ENCODE measurements at regions not wholly inside any gene's neighbourhood (a gene's known extent, or its start where the extent isn't known, plus 50 kb on each side); places are given as distances from the start of the nearest gene placed in this dataset.

DNA sequence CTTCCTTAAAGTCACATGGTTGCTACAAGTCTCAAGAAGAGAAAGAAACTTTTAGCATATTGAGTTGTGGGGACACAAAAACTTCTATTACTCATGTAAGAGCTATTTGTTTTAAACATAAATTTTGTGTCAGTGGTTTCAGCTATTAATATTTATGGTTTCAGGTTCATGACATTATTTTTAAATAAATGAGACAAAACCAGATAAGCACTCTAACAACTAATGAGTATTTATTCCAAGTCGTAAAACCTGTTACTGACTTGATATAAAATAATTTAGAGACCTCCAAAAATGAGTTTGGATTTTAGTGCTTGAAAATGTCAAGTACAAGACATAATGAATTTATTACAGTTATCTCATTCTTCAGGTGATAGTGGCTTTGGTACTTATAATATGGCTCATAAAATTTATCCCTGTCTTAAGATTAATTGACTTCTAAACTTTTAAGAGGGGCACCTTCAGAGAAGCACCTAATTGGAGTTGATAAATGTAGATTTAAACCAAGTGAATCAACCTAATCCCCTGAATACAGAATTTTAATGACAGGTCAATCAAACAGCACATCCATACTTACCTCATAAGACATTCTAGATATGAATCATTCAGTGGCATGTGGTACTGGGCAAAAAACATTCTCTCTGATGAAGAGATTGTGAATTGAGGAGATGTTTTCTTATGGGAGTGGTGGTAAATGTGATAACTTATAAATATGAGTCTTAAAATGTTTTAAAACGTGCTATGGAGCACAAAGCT lies 167.7 kb upstream of the PTGFR start:
- no peak; the same call in 2 of the 3 replicates for ATAC-seq

DNA sequence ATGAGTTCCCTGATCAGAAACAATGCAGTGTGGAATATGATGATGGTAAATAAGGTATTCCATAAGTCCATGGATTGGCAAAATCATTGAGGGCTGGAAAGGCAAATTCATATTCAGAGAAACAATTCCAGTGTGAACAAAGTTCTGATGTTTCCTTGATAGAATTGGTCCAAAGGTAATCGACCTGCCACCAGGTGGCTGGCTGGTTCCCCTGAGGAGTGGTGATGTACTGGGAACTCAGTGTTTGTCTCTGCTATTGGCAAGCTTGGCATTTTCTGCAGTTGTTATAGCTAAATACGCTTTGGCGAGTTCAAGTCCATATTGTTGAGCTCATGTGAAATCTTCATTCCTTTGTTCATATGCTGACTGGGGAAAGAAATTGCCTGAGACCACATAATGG lies 165.5 kb upstream of the PTGFR start:
- TF ChIP-seq ZC3H10 (CRISPR knock-in tag; IDR thresholded peaks at IDR 0.05) (no peak), TCF4 (CRISPR knock-in tag; IDR thresholded peaks at IDR 0.05; ENCODE audit: borderline replicate concordance) (no peak)
- no peak for ATAC-seq

More for the DNA sequence above, 167.7 kb upstream of the PTGFR start:
- TF ChIP-seq ISL1 (CRISPR knock-in tag; IDR thresholded peaks at IDR 0.05) (peak; percentile 58; the same call in 1 of the 2 replicates), ZNF70 (CRISPR knock-in tag; IDR thresholded peaks at IDR 0.05) (no peak)

GRCh38 chr1:78329475-78329874 lies 161.3 kb upstream of the PTGFR start:
- TF ChIP-seq, protein P1, sequence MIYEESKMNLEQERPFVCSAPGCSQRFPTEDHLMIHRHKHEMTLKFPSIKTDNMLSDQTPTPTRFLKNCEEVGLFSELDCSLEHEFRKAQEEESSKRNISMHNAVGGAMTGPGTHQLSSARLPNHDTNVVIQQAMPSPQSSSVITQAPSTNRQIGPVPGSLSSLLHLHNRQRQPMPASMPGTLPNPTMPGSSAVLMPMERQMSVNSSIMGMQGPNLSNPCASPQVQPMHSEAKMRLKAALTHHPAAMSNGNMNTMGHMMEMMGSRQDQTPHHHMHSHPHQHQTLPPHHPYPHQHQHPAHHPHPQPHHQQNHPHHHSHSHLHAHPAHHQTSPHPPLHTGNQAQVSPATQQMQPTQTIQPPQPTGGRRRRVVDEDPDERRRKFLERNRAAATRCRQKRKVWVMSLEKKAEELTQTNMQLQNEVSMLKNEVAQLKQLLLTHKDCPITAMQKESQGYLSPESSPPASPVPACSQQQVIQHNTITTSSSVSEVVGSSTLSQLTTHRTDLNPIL (CRISPR knock-in tag; IDR thresholded peaks at IDR 0.05; ENCODE audit: low read depth), result no peak
- TF ChIP-seq, protein P2, sequence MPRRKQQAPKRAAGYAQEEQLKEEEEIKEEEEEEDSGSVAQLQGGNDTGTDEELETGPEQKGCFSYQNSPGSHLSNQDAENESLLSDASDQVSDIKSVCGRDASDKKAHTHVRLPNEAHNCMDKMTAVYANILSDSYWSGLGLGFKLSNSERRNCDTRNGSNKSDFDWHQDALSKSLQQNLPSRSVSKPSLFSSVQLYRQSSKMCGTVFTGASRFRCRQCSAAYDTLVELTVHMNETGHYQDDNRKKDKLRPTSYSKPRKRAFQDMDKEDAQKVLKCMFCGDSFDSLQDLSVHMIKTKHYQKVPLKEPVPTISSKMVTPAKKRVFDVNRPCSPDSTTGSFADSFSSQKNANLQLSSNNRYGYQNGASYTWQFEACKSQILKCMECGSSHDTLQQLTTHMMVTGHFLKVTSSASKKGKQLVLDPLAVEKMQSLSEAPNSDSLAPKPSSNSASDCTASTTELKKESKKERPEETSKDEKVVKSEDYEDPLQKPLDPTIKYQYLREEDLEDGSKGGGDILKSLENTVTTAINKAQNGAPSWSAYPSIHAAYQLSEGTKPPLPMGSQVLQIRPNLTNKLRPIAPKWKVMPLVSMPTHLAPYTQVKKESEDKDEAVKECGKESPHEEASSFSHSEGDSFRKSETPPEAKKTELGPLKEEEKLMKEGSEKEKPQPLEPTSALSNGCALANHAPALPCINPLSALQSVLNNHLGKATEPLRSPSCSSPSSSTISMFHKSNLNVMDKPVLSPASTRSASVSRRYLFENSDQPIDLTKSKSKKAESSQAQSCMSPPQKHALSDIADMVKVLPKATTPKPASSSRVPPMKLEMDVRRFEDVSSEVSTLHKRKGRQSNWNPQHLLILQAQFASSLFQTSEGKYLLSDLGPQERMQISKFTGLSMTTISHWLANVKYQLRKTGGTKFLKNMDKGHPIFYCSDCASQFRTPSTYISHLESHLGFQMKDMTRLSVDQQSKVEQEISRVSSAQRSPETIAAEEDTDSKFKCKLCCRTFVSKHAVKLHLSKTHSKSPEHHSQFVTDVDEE (CRISPR knock-in tag; IDR thresholded peaks at IDR 0.05), result no peak
- TF ChIP-seq ZC3H10 (CRISPR knock-in tag; IDR thresholded peaks at IDR 0.05), result no peak
- no peak for TF ChIP-seq RARB (CRISPR knock-in tag; IDR thresholded peaks at IDR 0.05)
- no peak for TF ChIP-seq ARNTL (CRISPR knock-in tag; IDR thresholded peaks at IDR 0.05; ENCODE audit: borderline replicate concordance, low read depth)
- no peak for TF ChIP-seq CSDC2 (CRISPR knock-in tag; IDR thresholded peaks at IDR 0.05)
- no peak for TF ChIP-seq ZFP3 (CRISPR knock-in tag; IDR thresholded peaks at IDR 0.05)
- no peak for TF ChIP-seq SNAI2 (CRISPR knock-in tag; IDR thresholded peaks at IDR 0.05)
- no peak for TF ChIP-seq ZNF565 (CRISPR knock-in tag; conservative IDR thresholded peaks at IDR 0.05; ENCODE audit: low read depth)
- TF ChIP-seq ESRRG (CRISPR knock-in tag; IDR thresholded peaks at IDR 0.05), result no peak
- no peak for TF ChIP-seq ISL1 (CRISPR knock-in tag; IDR thresholded peaks at IDR 0.05)
- no peak for TF ChIP-seq TCF4 (CRISPR knock-in tag; IDR thresholded peaks at IDR 0.05; ENCODE audit: borderline replicate concordance)
- TF ChIP-seq GLIS3 (CRISPR knock-in tag; IDR thresholded peaks at IDR 0.05), result no peak
- TF ChIP-seq TOX (CRISPR knock-in tag; IDR thresholded peaks at IDR 0.05; ENCODE audit: borderline replicate concordance), result no peak
- TF ChIP-seq OSR1 (CRISPR knock-in tag; IDR thresholded peaks at IDR 0.05), result no peak
- TF ChIP-seq ZNF8 (CRISPR knock-in tag; IDR thresholded peaks at IDR 0.05), result no peak
- no peak for TF ChIP-seq PPARA (CRISPR knock-in tag; IDR thresholded peaks at IDR 0.05; ENCODE audit: borderline replicate concordance)
- TF ChIP-seq ZNF70 (CRISPR knock-in tag; IDR thresholded peaks at IDR 0.05), result no peak
- ATAC-seq, result no peak

DNA sequence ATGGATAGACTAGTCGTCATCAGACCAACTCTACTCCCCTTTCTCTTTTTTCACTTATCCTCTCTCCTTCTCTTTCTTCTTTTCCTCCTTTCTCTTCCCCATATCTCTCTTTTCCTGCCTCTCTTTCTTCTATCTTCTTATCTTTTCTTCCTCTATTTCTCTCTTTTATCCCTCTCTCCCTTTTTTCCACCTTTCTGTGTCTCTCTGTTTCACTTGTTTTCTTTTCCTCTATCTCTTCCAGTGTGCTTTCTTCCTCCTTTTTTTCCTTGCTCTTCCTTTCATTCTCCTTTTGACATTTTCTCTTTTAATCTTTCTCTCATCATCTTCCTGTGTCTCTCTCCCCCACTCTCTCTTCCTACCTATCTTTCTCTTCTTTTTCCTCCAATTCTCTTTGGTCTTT lies 159.0 kb upstream of the PTGFR start:
- ATAC-seq, result no peak
- TF ChIP-seq ESRRG (CRISPR knock-in tag; IDR thresholded peaks at IDR 0.05), result no peak
- TF ChIP-seq, protein P1 (CRISPR knock-in tag; IDR thresholded peaks at IDR 0.05; ENCODE audit: low read depth), result no peak
- TF ChIP-seq ZFP3 (CRISPR knock-in tag; IDR thresholded peaks at IDR 0.05), result no peak
- TF ChIP-seq ZNF70 (CRISPR knock-in tag; IDR thresholded peaks at IDR 0.05), result no peak
- TF ChIP-seq, protein P2 (CRISPR knock-in tag; IDR thresholded peaks at IDR 0.05), result no peak
- TF ChIP-seq ISL1 (CRISPR knock-in tag; IDR thresholded peaks at IDR 0.05), result no peak
- TF ChIP-seq ARNTL (CRISPR knock-in tag; IDR thresholded peaks at IDR 0.05; ENCODE audit: borderline replicate concordance, low read depth), result no peak
- TF ChIP-seq ZFP30 (CRISPR knock-in tag; IDR thresholded peaks at IDR 0.05), result no peak
- TF ChIP-seq SNAI2 (CRISPR knock-in tag; IDR thresholded peaks at IDR 0.05), result no peak
- no peak for TF ChIP-seq PATZ1 (CRISPR knock-in tag; IDR thresholded peaks at IDR 0.05; ENCODE audit: borderline replicate concordance)
- TF ChIP-seq, protein P3, sequence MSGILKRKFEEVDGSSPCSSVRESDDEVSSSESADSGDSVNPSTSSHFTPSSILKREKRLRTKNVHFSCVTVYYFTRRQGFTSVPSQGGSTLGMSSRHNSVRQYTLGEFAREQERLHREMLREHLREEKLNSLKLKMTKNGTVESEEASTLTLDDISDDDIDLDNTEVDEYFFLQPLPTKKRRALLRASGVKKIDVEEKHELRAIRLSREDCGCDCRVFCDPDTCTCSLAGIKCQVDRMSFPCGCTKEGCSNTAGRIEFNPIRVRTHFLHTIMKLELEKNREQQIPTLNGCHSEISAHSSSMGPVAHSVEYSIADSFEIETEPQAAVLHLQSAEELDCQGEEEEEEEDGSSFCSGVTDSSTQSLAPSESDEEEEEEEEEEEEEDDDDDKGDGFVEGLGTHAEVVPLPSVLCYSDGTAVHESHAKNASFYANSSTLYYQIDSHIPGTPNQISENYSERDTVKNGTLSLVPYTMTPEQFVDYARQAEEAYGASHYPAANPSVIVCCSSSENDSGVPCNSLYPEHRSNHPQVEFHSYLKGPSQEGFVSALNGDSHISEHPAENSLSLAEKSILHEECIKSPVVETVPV (CRISPR knock-in tag; IDR thresholded peaks at IDR 0.05), result no peak
